Rectal smooth muscle tissue (tissue), 1 donor: ENCODE measurements at regions not wholly inside any gene's neighbourhood (a gene's known extent, or its start where the extent isn't known, plus 50 kb on each side); places are given as distances from the start of the nearest gene placed in this dataset.

Experiments used
- H3K27ac ChIP-seq: one replicate; pipeline ENCODE4 v1.7.0; 2013; ENCODE audit warnings: low read depth, low read length, inconsistent platforms
- H3K27me3 ChIP-seq: one replicate; pipeline ENCODE4 v1.7.0; 2013; ENCODE audit warnings: low read length; ENCODE audit not compliant: control insufficient read depth, insufficient read depth
- H3K36me3 ChIP-seq: one replicate; pipeline ENCODE4 v1.7.0; 2013; ENCODE audit warnings: low read length; ENCODE audit not compliant: control insufficient read depth, insufficient read depth
- H3K4me1 ChIP-seq: one replicate; pipeline ENCODE4 v1.7.0; 2013; ENCODE audit warnings: low read length; ENCODE audit not compliant: control insufficient read depth, insufficient read depth
- H3K4me3 ChIP-seq: one replicate; pipeline ENCODE4 v1.7.0; 2013; ENCODE audit warnings: low read length
- H3K9ac ChIP-seq: one replicate; pipeline ENCODE4 v1.7.0; 2013; ENCODE audit warnings: low read length

DNA sequence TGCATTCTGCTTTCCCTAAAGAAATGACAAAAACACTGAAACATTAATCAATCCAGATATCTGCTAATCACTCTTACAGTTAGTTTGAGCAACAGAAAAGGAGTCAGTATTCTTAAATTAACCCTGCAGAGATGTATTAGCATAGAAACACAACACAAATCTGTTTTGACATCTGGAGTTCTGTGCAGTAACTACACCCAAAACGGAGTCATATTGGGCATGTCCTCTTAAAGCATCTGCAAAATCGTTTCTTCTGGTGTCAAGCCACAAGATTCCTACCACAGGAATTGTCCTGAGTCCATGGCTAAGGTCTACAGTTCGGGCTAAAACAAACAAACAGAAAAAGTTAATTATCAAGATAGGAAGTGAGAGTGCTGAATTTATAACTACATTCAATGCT is 332.1 kb upstream of the PKN2 start:
- H3K9ac ChIP-seq = no peak overlapping the region
- H3K27ac ChIP-seq = no peak overlapping the region
- H3K4me3 ChIP-seq = no peak overlapping the region
- H3K27me3 ChIP-seq = no peaks in the 10 kb centered on the region
- H3K4me1 ChIP-seq = no peaks in the 10 kb centered on the region
- no peaks in the 10 kb centered on the region for H3K36me3 ChIP-seq

GRCh38 chr1:88354256-88354655 is 329.8 kb upstream of the PKN2 start:
- H3K27ac ChIP-seq = no peak overlapping the region
- no peak overlapping the region for H3K4me3 ChIP-seq
- no peak overlapping the region for H3K9ac ChIP-seq
- H3K4me1 ChIP-seq = no peaks in the 10 kb centered on the region
- no peaks in the 10 kb centered on the region for H3K36me3 ChIP-seq
- no peaks in the 10 kb centered on the region for H3K27me3 ChIP-seq

- Histone ChIP-seq H3K27ac (no peak overlapping the region), H3K4me3 (no peak overlapping the region), H3K4me1 (no peaks in the 10 kb centered on the region), H3K9ac (no peak overlapping the region), H3K36me3 (no peaks in the 10 kb centered on the region), H3K27me3 (no peaks in the 10 kb centered on the region)
Observed at GRCh38 chr1:88357729-88358128, 326.3 kb upstream of the PKN2 start.

DNA sequence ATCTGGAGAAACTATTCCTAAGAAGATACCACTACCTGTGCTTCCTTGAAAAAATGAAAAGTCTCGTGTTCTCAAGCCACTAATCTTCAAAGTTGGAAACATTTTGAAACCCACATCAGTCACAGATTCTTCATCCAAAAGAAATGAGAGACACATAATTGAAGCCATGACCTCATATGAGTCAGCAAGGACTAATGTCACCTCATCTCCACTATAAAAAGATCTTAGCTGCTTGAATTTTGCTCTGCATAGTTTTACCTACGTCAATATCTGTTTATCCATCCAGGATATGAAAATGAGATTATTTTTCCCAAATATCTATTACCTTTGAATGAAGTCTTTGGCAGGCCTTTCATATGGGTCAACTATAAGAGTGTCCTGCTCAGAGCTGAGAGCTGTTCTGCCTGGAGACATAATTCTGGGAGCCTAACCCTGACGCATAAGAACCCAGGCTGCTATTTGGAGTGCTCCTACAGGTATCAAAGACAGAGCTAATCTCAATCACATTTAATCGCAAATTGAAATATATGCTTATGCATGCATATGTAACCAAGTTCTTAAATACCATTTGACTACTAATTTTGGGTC is 312.5 kb upstream of the PKN2 start:
- H3K4me1 ChIP-seq = no peaks in the 10 kb centered on the region
- no peak overlapping the region for H3K27ac ChIP-seq
- H3K36me3 ChIP-seq = no peaks in the 10 kb centered on the region
- no peak overlapping the region for H3K9ac ChIP-seq
- H3K4me3 ChIP-seq = no peak overlapping the region
- H3K27me3 ChIP-seq = no peaks in the 10 kb centered on the region

GRCh38 chr1:88375977-88376376 is 308.1 kb upstream of the PKN2 start:
- no peaks in the 10 kb centered on the region for H3K27me3 ChIP-seq
- H3K9ac ChIP-seq = no peak overlapping the region
- no peaks in the 10 kb centered on the region for H3K4me1 ChIP-seq
- H3K36me3 ChIP-seq = no peaks in the 10 kb centered on the region
- no peak overlapping the region for H3K27ac ChIP-seq
- H3K4me3 ChIP-seq = no peak overlapping the region

DNA sequence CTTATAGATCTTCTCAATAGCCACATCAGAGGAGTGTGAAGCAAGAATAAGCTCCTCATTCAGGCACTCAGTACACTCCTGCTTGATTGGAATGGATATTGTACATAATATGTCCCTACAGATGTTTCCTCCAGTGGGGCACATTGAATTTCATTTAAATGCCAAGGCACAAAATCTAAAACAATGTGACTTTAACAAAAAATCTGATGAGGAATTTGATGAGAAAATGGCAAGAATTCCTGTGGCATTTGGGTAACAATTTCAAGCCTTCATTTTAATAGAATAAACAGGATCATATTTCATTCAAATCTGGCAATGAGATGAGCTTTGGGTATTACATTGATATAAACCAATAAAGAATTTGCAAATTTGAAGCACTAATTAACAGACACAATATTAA is 307.7 kb upstream of the PKN2 start:
- Histone ChIP-seq H3K36me3 (no peaks in the 10 kb centered on the region), H3K4me3 (no peak overlapping the region), H3K9ac (no peak overlapping the region), H3K4me1 (no peaks in the 10 kb centered on the region), H3K27ac (no peak overlapping the region), H3K27me3 (no peaks in the 10 kb centered on the region)

GRCh38 chr1:88378560-88378959 is 305.5 kb upstream of the PKN2 start:
- Histone ChIP-seq H3K36me3 (no peaks in the 10 kb centered on the region), H3K27me3 (no peaks in the 10 kb centered on the region), H3K27ac (no peak overlapping the region)

GRCh38 chr1:88394958-88395357 is 289.1 kb upstream of the PKN2 start:
- Histone ChIP-seq H3K4me1 (no peaks in the 10 kb centered on the region), H3K36me3 (no peaks in the 10 kb centered on the region), H3K9ac (no peak overlapping the region), H3K4me3 (no peak overlapping the region), H3K27me3 (no peaks in the 10 kb centered on the region), H3K27ac (no peak overlapping the region)

More at GRCh38 chr1:88378560-88378959, 305.5 kb upstream of the PKN2 start:
- H3K4me3 ChIP-seq = no peak overlapping the region
- no peaks in the 10 kb centered on the region for H3K4me1 ChIP-seq
- no peak overlapping the region for H3K9ac ChIP-seq

- Histone ChIP-seq H3K27ac (no peak overlapping the region), H3K4me1 (no peaks in the 10 kb centered on the region), H3K36me3 (no peaks in the 10 kb centered on the region), H3K27me3 (no peaks in the 10 kb centered on the region), H3K9ac (no peak overlapping the region), H3K4me3 (no peak overlapping the region)
Observed at GRCh38 chr1:88398338-88398737, 285.7 kb upstream of the PKN2 start.

DNA sequence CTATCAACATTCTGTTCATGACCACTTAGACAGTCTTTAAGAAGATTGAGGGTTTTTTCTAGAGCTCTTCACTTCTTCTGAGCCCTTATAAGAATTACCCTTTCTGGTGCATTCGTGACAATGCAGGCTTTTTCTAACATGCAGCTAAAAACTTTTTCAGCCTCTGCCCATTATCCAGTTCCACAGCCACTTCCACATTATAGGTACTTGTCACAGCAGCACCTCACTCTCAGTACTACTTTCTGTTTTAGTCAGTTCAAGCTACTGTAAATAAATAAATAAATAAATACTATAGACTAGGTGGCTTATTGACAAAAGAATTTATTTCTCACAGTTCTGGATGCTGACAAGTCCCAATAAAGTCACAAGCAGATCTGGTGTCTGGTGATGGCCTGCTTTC is 284.4 kb upstream of the PKN2 start:
- no peak overlapping the region for H3K27ac ChIP-seq
- no peak overlapping the region for H3K9ac ChIP-seq
- H3K27me3 ChIP-seq = no peaks in the 10 kb centered on the region
- H3K36me3 ChIP-seq = no peaks in the 10 kb centered on the region
- no peaks in the 10 kb centered on the region for H3K4me1 ChIP-seq
- no peak overlapping the region for H3K4me3 ChIP-seq

- H3K36me3 ChIP-seq = no peaks in the 10 kb centered on the region
- H3K4me1 ChIP-seq = no peaks in the 10 kb centered on the region
- no peak overlapping the region for H3K4me3 ChIP-seq
- no peak overlapping the region for H3K9ac ChIP-seq
- H3K27ac ChIP-seq = no peak overlapping the region
- H3K27me3 ChIP-seq = no peaks in the 10 kb centered on the region
Observed at GRCh38 chr1:88401313-88401712, 282.8 kb upstream of the PKN2 start.

DNA sequence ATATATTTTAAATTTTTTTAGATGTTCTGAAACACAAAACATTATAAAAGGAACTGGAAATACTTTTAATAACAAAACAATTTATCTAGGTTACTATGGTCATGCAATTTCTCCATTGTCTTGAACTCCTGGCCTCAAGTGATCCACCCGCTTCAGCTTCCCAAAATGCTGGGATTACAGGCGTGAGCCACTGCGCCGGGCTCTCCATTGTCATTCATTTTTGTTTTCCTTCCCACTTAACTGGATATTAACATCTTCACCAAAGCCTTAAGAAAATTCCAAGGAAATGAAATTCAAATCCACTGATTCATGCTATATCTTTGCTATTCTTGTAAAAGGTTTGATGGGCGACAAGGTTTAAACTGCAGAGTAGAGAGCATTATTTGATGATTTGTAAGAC is 279.5 kb upstream of the PKN2 start:
- Histone ChIP-seq H3K4me3 (no peak overlapping the region), H3K27me3 (no peaks in the 10 kb centered on the region), H3K36me3 (no peaks in the 10 kb centered on the region), H3K9ac (no peak overlapping the region), H3K27ac (no peak overlapping the region), H3K4me1 (no peaks in the 10 kb centered on the region)

DNA sequence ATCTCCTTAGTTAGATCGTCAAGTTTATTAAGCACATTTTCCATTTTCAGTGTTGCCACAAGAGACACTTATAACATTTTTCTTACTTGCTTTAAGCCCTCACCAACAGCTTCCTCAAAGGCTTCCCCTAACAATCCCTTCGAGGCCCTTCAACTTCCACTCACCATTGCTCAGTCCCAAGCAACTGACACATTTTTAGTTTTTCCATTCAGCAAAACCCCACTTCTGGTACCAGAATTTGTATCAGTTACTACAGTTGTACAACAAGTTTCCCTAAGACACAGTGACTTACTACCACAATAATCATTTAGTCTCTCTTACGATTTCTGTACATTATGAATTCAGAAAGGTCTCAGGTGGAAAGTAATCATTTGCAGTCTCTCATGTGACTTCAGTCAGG is 276.8 kb upstream of the PKN2 start:
- Histone ChIP-seq H3K27ac (no peak overlapping the region), H3K36me3 (no peaks in the 10 kb centered on the region), H3K9ac (no peak overlapping the region), H3K27me3 (no peaks in the 10 kb centered on the region), H3K4me3 (no peak overlapping the region), H3K4me1 (no peaks in the 10 kb centered on the region)
